ENCODE measurements at regions not wholly inside any gene's neighbourhood (a gene's known extent, or its start where the extent isn't known, plus 50 kb on each side); places are given as distances from the start of the nearest gene placed in this dataset.

- TF ChIP-seq CTCF (IDR thresholded peaks at IDR 0.05) (no peak), PHF8 (IDR thresholded peaks at IDR 0.05; ENCODE audit: borderline replicate concordance, low read depth) (no peak), HMGXB4 (CRISPR knock-in tag; IDR thresholded peaks at IDR 0.05; ENCODE audit: borderline replicate concordance) (no peak), ZSCAN20 (CRISPR knock-in tag; IDR thresholded peaks at IDR 0.05) (no peak), CEBPB (IDR thresholded peaks at IDR 0.05) (no peak), USF2 (IDR thresholded peaks at IDR 0.05) (no peak), SMC3 (IDR thresholded peaks at IDR 0.05) (no peak), JUN (IDR thresholded peaks at IDR 0.05) (no peak), RCOR1 (IDR thresholded peaks at IDR 0.05; ENCODE audit: low read depth, low read length) (no peak), NFE2L2 (conservative IDR thresholded peaks at IDR 0.05; ENCODE audit: low read length) (no peak), EP300 (IDR thresholded peaks at IDR 0.05) (no peak), REST (IDR thresholded peaks at IDR 0.05) (no peak), ELK1 (IDR thresholded peaks at IDR 0.05; ENCODE audit: low read depth, low read length) (no peak), JUNB (IDR thresholded peaks at IDR 0.05) (no peak)
Observed at GRCh38 chr2:126988482-126988881, 89.8 kb downstream of the TEX51 start.

All from A549 (cell line).